AG04449 (cell line): ENCODE measurements at regions not wholly inside any gene's neighbourhood (a gene's known extent, or its start where the extent isn't known, plus 50 kb on each side); places are given as distances from the start of the nearest gene placed in this dataset.

ENCODE experiments used
- CTCF ChIA-PET: fragments of 350-600 bp; formaldehyde crosslinking; extraction: SDS; loops from one replicate; lab custom pipeline; 2021; ENCODE audit warnings: antibody characterized with exemption; lab: Yijun Ruan, JAX
- POLR2A ChIA-PET: fragments of 400-600, 350-600 bp; formaldehyde crosslinking; extraction: SDS; loops from one replicate; lab custom pipeline; 2020; ENCODE audit warnings: antibody characterized with exemption, inconsistent platforms; lab: Yijun Ruan, JAX
- DNase-seq: peaks from one replicate; pipeline ENCODE4 v3.0.0-alpha.2; 2010; ENCODE audit warnings: low read depth, low spot score
- H3K4me3 ChIP-seq: 2 replicates; pipeline ENCODE4 v1.5.1; 2011; ENCODE audit warnings: low read depth, mild to moderate bottlenecking, control low read depth, low read length
- CTCF ChIP-seq: IDR thresholded peaks from one replicate; pipeline ENCODE4 v1.5.1; 2011; ENCODE audit warnings: mild to moderate bottlenecking, moderate library complexity, low read length, control low read depth, inconsistent platforms; ENCODE audit not compliant: insufficient read depth; ENCODE audit errors: missing control alignments

DNA sequence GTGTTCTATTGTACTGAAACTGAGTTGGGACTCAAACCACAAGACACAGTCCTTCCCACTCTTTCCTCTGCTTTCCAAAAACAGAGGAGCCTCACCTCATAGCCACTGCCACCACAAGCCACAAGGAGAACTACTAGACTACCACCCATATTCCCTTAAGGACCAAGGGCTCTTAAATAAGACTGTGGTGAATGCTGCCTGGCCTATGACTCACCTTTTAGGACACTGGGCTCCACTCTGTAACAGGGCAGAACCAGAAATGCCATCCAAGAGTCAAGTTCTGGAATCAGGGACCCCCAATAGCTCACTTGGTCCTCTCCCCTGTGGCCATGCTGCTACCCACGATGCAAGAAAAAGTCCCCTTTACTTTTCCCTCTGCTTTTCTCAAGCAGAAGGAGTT is 851.4 kb downstream of the BCL11A start:
- no peak overlapping the region for H3K4me3 ChIP-seq
- ChIA-PET CTCF (no interaction called here), POLR2A (no interaction called here)
- no peak for TF ChIP-seq CTCF
- no peak for DNase-seq

DNA sequence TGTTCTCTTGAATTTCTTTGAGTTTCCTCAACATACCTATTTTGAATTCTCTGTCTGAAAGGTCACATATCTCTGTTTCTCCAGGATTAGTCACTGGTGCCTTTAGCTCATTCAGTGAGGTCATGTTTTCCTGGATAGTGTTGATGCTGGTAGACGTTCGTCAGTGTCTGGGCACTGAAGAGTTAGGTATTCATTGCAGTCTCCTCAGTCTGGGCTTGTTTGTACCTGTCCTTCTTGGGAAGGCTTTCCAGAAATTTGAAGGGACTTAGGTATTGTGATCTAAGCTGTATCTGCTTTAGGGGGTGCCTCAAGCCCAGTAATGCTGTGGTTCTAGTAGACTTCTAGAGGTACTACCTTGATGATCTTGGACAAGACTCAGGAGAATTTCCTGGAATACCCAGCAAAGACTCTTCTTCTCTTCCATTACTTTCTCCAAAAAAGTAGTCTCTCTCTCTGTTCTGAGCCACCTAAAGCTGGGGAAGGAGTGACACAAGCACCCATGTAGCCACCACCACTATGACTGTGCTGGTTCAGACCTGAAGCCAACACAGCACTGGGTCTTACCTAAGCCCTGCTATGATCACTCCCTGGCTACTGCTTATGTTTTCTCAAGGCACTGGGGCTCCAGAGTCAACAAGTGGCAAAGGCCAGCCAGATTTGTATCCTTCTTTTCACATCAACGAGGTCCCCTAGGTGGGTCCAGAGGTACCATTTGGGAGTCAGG is 852.0 kb downstream of the BCL11A start:
- ChIA-PET POLR2A (no interaction called here), CTCF (no interaction called here)
- DNase-seq: no peak
- TF ChIP-seq CTCF: no peak
- no peak overlapping the region for H3K4me3 ChIP-seq

DNA sequence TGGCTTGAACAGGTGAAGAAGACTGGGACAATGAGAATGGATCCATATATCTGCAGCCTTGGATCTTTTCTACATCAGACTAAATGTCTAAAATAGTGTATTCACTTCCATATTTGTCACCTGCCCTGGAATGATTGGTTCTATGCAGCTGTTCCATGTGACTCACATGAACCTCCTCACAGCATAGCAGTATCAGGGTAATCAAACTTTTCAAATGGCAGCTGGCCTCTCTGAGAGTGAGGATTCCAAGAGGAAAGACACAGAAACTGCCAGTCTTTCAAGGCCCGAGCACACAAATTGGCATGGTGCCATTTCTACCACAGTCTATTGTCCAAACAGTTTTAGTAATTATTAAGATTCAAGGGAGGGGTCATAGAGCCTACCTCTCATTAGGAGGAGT is 859.3 kb downstream of the BCL11A start:
- POLR2A ChIA-PET: no interaction called here
- CTCF ChIA-PET: no interaction called here
- TF ChIP-seq CTCF: no peak
- no peak overlapping the region for H3K4me3 ChIP-seq
- DNase-seq: no peak

DNA sequence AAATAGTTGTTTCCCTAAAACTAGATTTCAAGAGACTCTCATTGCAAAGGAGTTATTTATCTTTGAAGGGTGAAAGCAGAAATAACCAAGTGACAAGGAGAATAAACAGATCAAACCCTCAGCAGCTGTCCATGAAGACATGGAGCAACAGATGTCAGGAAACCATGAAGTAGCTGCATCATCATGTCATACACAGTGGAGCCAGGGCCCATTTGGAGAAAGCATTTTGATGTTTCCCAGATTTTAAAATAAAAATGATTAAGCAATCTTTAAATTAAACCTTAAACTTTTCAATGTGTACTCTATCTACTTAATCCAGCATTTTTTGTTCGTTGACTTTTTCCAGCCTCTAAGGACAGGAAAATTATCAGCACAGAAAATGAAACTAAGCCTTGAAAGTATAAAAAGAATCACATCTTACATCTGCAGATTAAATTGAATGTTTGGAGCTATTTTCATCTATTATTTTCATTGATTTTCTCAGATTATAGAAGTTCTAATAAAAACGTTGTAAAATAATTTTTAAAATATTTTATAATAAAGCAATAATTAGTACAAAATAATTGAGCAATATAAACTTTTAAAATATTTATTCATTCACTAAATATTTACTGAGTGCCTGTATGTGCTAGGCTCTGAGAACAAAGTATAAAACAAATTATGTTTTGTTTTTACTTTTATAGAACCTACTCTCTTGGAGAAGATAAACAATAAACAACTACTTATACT is 860.1 kb downstream of the BCL11A start:
- CTCF ChIA-PET: no interaction called here
- no peak overlapping the region for H3K4me3 ChIP-seq
- POLR2A ChIA-PET: no interaction called here
- no peak for TF ChIP-seq CTCF
- DNase-seq: no peak

GRCh38 chr2:59691518-59692190 is 861.8 kb downstream of the BCL11A start:
- CTCF ChIA-PET: no interaction called here
- no peak for DNase-seq
- no peak overlapping the region for H3K4me3 ChIP-seq
- POLR2A ChIA-PET: no interaction called here
- no peak for TF ChIP-seq CTCF

- no peak for TF ChIP-seq CTCF
- POLR2A ChIA-PET: no interaction called here
- DNase-seq: no peak
- CTCF ChIA-PET: no interaction called here
- H3K4me3 ChIP-seq: no peak overlapping the region
Measured at GRCh38 chr2:59690849-59691248, 862.6 kb downstream of the BCL11A start.
